SHP77 (cell line): ENCODE measurements at regions not wholly inside any gene's neighbourhood (a gene's known extent, or its start where the extent isn't known, plus 50 kb on each side); places are given as distances from the start of the nearest gene placed in this dataset.
"Not testable (repeated sequence)": the region's sequence is repeated elsewhere in the genome, so short reads cannot be mapped to it uniquely, and the experiment has no call there.

Experiments used
- DNase-seq, 2 experiments: peaks; one replicate each; lab custom pipeline; 2025; lab: John Stamatoyannopoulos, UW

- DNase-seq: no peak
Observed at GRCh38 chr6:3551716-3552511, 95.1 kb upstream of the SLC22A23 start.

GRCh38 chr6:3549314-3549940 lies 92.6 kb upstream of the SLC22A23 start:
- no peak for DNase-seq

GRCh38 chr6:3546121-3546520 lies 89.3 kb upstream of the SLC22A23 start:
- no peak for DNase-seq

- DNase-seq: no peak
Observed at GRCh38 chr6:3545156-3545555, 88.3 kb upstream of the SLC22A23 start.

- DNase-seq: peak; percentile 47 to 52
Observed at GRCh38 chr6:3542032-3542640, 85.3 kb upstream of the SLC22A23 start.

GRCh38 chr6:3541006-3541585 lies 84.2 kb upstream of the SLC22A23 start:
- no peak for DNase-seq

GRCh38 chr6:3540253-3540820 lies 83.5 kb upstream of the SLC22A23 start:
- no peak for DNase-seq

GRCh38 chr6:3538536-3538935 lies 81.7 kb upstream of the SLC22A23 start:
- DNase-seq: no peak

GRCh38 chr6:3536901-3537300 lies 80.1 kb upstream of the SLC22A23 start:
- no peak for DNase-seq

- DNase-seq: no peak
Observed at GRCh38 chr6:3535776-3536435, 79.1 kb upstream of the SLC22A23 start.

GRCh38 chr6:3535033-3535775 lies 78.4 kb upstream of the SLC22A23 start:
- DNase-seq: no peak

- no peak for DNase-seq
Observed at GRCh38 chr6:3534599-3534998, 77.7 kb upstream of the SLC22A23 start.

- no peak for DNase-seq
Observed at GRCh38 chr6:3533981-3534380, 77.1 kb upstream of the SLC22A23 start.

- no peak for DNase-seq
Observed at GRCh38 chr6:3532296-3532916, 75.6 kb upstream of the SLC22A23 start.

- DNase-seq: no peak
Observed at GRCh38 chr6:3531481-3531880, 74.6 kb upstream of the SLC22A23 start.

- DNase-seq: no peak
Observed at GRCh38 chr6:3530515-3530914, 73.7 kb upstream of the SLC22A23 start.

GRCh38 chr6:3529721-3530120 lies 72.9 kb upstream of the SLC22A23 start:
- DNase-seq: no peak

GRCh38 chr6:3529232-3529631 lies 72.4 kb upstream of the SLC22A23 start:
- DNase-seq: no peak

GRCh38 chr6:3528081-3528671 lies 71.3 kb upstream of the SLC22A23 start:
- DNase-seq: not testable (repeated sequence)

- DNase-seq: no peak
Observed at GRCh38 chr6:3527651-3527977, 70.8 kb upstream of the SLC22A23 start.
